ENCODE measurements at regions not wholly inside any gene's neighbourhood (a gene's known extent, or its start where the extent isn't known, plus 50 kb on each side); places are given as distances from the start of the nearest gene placed in this dataset.

DNA sequence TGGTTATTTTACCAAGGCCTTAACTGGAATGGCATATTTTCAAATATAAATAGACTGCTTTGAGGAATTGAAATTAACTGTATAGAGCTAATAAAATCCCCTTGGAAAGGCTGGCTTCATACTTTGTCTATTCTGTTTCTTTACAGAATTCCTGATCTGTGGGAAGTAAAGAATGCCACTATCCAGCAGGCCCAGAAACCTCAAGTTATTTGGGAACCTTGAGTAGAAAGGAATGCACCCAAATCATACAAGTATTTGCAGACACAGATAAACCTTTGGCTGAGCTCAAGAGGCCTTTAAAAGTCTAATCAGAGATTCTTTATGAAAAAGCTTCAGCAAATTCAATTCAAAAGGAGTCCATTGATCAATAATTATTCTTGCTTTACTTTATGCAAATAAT lies 975.7 kb upstream of the PABPC4L start:
- no peak for DNase-seq (ENCODE audit: low spot score)
- H3K79me2 ChIP-seq, result no peaks in the 10 kb centered on the region
- no peak overlapping the region for H3K27ac ChIP-seq
- no peaks in the 10 kb centered on the region for H3K9me2 ChIP-seq (replicated peaks; ENCODE audit: insufficient read depth)
- H3K27me3 ChIP-seq, result no peaks in the 10 kb centered on the region
- no peaks in the 10 kb centered on the region for H3K36me3 ChIP-seq (replicated peaks; ENCODE audit: insufficient read depth, low read depth)
- TF ChIP-seq EZH2phosphoT487 (IDR thresholded peaks at IDR 0.05; ENCODE audit: low read depth, severe bottlenecking, unreplicated experiment), result no peak
- TF ChIP-seq, protein P1, sequence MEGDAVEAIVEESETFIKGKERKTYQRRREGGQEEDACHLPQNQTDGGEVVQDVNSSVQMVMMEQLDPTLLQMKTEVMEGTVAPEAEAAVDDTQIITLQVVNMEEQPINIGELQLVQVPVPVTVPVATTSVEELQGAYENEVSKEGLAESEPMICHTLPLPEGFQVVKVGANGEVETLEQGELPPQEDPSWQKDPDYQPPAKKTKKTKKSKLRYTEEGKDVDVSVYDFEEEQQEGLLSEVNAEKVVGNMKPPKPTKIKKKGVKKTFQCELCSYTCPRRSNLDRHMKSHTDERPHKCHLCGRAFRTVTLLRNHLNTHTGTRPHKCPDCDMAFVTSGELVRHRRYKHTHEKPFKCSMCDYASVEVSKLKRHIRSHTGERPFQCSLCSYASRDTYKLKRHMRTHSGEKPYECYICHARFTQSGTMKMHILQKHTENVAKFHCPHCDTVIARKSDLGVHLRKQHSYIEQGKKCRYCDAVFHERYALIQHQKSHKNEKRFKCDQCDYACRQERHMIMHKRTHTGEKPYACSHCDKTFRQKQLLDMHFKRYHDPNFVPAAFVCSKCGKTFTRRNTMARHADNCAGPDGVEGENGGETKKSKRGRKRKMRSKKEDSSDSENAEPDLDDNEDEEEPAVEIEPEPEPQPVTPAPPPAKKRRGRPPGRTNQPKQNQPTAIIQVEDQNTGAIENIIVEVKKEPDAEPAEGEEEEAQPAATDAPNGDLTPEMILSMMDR (IDR thresholded peaks at IDR 0.05; ENCODE audit: poor library complexity), result no peak
- H2AFZ ChIP-seq, result no peak overlapping the region
- H4K20me1 ChIP-seq (ENCODE audit: insufficient read depth, poor library complexity, severe bottlenecking), result no peaks in the 10 kb centered on the region
- H3K9me3 ChIP-seq (ENCODE audit: low read depth), result no peaks in the 10 kb centered on the region
- no peak overlapping the region for H3K4me2 ChIP-seq
- H3K4me3 ChIP-seq, result no peak overlapping the region
- no peaks in the 10 kb centered on the region for H3K4me1 ChIP-seq (ENCODE audit: insufficient read depth)

DNA sequence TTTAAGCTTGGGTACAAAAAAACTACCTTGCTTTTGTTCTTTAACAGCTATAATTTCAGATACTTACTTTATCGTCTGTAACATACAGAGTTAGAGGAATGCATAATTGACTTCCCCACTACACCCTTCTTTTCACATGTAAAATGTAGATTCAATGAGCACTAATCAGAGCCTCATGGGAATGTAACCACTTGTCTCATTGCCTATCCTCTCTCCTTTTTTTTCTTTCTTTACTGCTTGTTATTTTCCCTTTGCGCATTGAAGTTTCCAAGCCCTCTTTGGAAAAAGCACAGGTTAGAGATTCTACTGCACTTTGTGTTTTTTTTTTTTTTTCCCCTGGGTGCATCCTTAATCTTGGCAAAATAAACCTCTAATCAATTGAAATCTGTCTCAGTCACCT lies 965.1 kb upstream of the PABPC4L start:
- Histone ChIP-seq H2AFZ (no peak overlapping the region), H4K20me1 (ENCODE audit: insufficient read depth, poor library complexity, severe bottlenecking) (no peaks in the 10 kb centered on the region), H3K27me3 (no peaks in the 10 kb centered on the region), H3K4me2 (no peak overlapping the region), H3K4me1 (ENCODE audit: insufficient read depth) (no peaks in the 10 kb centered on the region), H3K27ac (no peak overlapping the region), H3K9me3 (ENCODE audit: low read depth) (no peaks in the 10 kb centered on the region), H3K4me3 (no peak overlapping the region), H3K9me2 (replicated peaks; ENCODE audit: insufficient read depth) (no peaks in the 10 kb centered on the region), H3K79me2 (no peaks in the 10 kb centered on the region), H3K36me3 (replicated peaks; ENCODE audit: insufficient read depth, low read depth) (no peaks in the 10 kb centered on the region)
- TF ChIP-seq, protein P1 (IDR thresholded peaks at IDR 0.05; ENCODE audit: poor library complexity), result no peak
- WGBS (ENCODE audit: low lambda C conversion rate, missing lambda C conversion rate), result 93% methylated on average over 2 of the region's 2 CpGs
- no peak for DNase-seq (ENCODE audit: low spot score)

DNA sequence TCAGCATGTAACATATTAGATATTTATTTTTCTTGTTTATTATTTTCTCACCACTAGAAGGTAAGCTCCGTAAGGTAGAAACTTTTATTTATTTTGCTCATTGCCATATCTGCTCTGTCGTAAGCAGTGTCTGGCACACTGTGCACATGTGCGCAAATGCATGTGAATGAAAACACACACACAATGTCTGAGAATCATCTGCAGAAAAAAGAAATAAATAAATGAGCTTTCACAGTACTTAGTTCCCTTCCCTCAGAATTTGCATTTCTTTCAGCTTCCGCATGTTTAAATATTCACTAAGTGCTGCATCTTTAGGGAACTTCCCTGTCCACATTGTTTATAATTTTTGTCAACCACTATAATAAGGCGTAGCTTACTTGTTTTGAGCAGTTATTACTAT lies 963.0 kb upstream of the PABPC4L start:
- no peak overlapping the region for H2AFZ ChIP-seq
- no peak overlapping the region for H3K4me3 ChIP-seq
- 92% methylated on average over 5 of the region's 5 CpGs for WGBS (ENCODE audit: low lambda C conversion rate, missing lambda C conversion rate)
- no peaks in the 10 kb centered on the region for H3K4me1 ChIP-seq (ENCODE audit: insufficient read depth)
- DNase-seq (ENCODE audit: low spot score), result no peak
- H3K79me2 ChIP-seq, result no peaks in the 10 kb centered on the region
- TF ChIP-seq EZH2phosphoT487 (IDR thresholded peaks at IDR 0.05; ENCODE audit: low read depth, severe bottlenecking, unreplicated experiment) (no peak), EZH2 (IDR thresholded peaks at IDR 0.05; ENCODE audit: borderline replicate concordance) (no peak)
- TF ChIP-seq, protein P1 (IDR thresholded peaks at IDR 0.05; ENCODE audit: poor library complexity), result no peak
- no peaks in the 10 kb centered on the region for H4K20me1 ChIP-seq (ENCODE audit: insufficient read depth, poor library complexity, severe bottlenecking)
- no peaks in the 10 kb centered on the region for H3K27me3 ChIP-seq
- H3K4me2 ChIP-seq, result no peak overlapping the region
- no peaks in the 10 kb centered on the region for H3K9me3 ChIP-seq (ENCODE audit: low read depth)
- H3K27ac ChIP-seq, result no peak overlapping the region
- H3K9me2 ChIP-seq (replicated peaks; ENCODE audit: insufficient read depth), result no peaks in the 10 kb centered on the region
- no peaks in the 10 kb centered on the region for H3K36me3 ChIP-seq (replicated peaks; ENCODE audit: insufficient read depth, low read depth)

DNA sequence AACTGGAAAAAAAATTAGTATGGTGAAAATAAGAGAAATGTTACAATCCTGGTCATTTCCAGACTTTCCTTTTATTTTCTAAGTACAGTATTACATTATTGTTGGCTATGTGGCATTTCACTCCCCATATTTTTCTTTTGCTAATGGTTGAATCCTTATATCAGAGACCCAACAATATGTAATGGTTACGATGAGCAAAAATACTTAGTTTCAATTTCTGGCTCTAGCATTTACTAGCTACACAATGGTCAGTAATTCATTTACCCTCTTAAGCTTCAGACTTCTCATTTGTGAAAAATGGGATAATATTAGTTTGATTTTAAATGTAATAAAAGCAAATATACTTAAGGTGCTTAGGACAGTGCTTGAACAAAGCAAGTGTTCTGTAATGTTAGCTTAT lies 942.9 kb upstream of the PABPC4L start:
- TF ChIP-seq EZH2 (IDR thresholded peaks at IDR 0.05; ENCODE audit: borderline replicate concordance), result no peak
- no peak for TF ChIP-seq EZH2phosphoT487 (IDR thresholded peaks at IDR 0.05; ENCODE audit: low read depth, severe bottlenecking, unreplicated experiment)
- TF ChIP-seq, protein P1 (IDR thresholded peaks at IDR 0.05; ENCODE audit: poor library complexity), result no peak
- H3K4me1 ChIP-seq (ENCODE audit: insufficient read depth), result no peaks in the 10 kb centered on the region
- no peaks in the 10 kb centered on the region for H3K9me2 ChIP-seq (replicated peaks; ENCODE audit: insufficient read depth)
- H3K36me3 ChIP-seq (replicated peaks; ENCODE audit: insufficient read depth, low read depth), result no peaks in the 10 kb centered on the region
- H2AFZ ChIP-seq, result no peak overlapping the region
- no peaks in the 10 kb centered on the region for H3K9me3 ChIP-seq (ENCODE audit: low read depth)
- no peaks in the 10 kb centered on the region for H3K79me2 ChIP-seq
- H4K20me1 ChIP-seq (ENCODE audit: insufficient read depth, poor library complexity, severe bottlenecking), result no peaks in the 10 kb centered on the region
- no peak for DNase-seq (ENCODE audit: low spot score)
- H3K4me2 ChIP-seq, result no peak overlapping the region
- no peaks in the 10 kb centered on the region for H3K27me3 ChIP-seq
- no peak overlapping the region for H3K4me3 ChIP-seq
- no peak overlapping the region for H3K27ac ChIP-seq
- 93% methylated on average over 1 of the region's 1 CpG for WGBS (ENCODE audit: low lambda C conversion rate, missing lambda C conversion rate)
